ENCODE measurements at regions not wholly inside any gene's neighbourhood (a gene's known extent, or its start where the extent isn't known, plus 50 kb on each side); places are given as distances from the start of the nearest gene placed in this dataset.

DNA sequence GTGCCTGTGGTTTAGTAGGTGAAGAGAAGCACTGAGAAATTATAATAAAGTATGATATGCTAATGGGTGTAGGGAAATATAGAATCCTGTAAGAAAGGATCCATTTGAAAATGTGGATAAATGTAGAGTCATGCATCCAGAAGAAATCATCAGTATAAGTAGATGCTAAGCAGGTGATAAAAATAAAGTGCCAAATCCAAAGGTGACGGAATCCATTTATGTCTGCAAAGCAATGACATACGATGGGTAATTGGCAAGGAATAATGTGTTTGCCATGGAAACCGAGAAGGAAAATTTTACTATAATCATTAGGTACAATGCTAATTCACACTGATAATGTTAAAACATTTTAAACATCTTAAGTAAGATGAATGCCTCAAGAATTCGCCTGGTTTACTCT is 163.0 kb downstream of the OPN5 start:
- Histone ChIP-seq H3K9me3 (no peaks in the 10 kb centered on the region), H3K27me3 (no peaks in the 10 kb centered on the region), H3K27ac (no peak overlapping the region), H3K4me1 (no peaks in the 10 kb centered on the region), H3K36me3 (no peaks in the 10 kb centered on the region), H3K4me3 (no peak overlapping the region)
- WGBS (ENCODE audit: insufficient coverage, low coverage, low lambda C conversion rate, missing lambda C conversion rate) = 31% methylated on average over 4 of the region's 4 CpGs
- TF ChIP-seq, protein P1, sequence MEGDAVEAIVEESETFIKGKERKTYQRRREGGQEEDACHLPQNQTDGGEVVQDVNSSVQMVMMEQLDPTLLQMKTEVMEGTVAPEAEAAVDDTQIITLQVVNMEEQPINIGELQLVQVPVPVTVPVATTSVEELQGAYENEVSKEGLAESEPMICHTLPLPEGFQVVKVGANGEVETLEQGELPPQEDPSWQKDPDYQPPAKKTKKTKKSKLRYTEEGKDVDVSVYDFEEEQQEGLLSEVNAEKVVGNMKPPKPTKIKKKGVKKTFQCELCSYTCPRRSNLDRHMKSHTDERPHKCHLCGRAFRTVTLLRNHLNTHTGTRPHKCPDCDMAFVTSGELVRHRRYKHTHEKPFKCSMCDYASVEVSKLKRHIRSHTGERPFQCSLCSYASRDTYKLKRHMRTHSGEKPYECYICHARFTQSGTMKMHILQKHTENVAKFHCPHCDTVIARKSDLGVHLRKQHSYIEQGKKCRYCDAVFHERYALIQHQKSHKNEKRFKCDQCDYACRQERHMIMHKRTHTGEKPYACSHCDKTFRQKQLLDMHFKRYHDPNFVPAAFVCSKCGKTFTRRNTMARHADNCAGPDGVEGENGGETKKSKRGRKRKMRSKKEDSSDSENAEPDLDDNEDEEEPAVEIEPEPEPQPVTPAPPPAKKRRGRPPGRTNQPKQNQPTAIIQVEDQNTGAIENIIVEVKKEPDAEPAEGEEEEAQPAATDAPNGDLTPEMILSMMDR (IDR thresholded peaks at IDR 0.05) = no peak
- no peak for TF ChIP-seq POLR2A (IDR thresholded peaks at IDR 0.05)
- ATAC-seq = no peak
- DNase-seq = no peak
- intact Hi-C loops (cut with DNase I) = no loop called here

DNA sequence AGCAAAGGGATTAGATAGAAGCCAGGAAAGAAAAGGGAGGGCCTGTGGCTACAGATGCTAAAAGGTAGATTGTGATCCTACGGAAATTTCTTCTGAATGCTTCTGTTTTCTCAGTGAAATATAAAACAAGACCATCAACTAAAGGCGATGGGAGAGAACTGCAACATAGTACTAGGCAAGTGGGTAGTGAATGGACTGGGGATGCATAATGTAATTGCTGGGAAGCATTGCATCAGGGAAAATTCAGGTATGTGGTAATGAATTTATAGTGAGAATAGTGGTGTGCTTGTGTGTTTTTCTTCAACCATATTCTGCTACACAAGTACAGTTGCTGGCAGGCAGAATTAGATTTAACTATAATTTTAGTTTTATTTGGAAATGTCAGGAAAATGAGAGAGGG is 156.6 kb downstream of the OPN5 start:
- Histone ChIP-seq H3K9me3 (no peaks in the 10 kb centered on the region), H3K36me3 (no peaks in the 10 kb centered on the region), H3K27ac (no peak overlapping the region), H3K4me3 (no peak overlapping the region), H3K4me1 (no peaks in the 10 kb centered on the region), H3K27me3 (no peaks in the 10 kb centered on the region)
- no peak for TF ChIP-seq POLR2A (IDR thresholded peaks at IDR 0.05)
- TF ChIP-seq, protein P1 (IDR thresholded peaks at IDR 0.05) = no peak
- 60% methylated on average over 2 of the region's 2 CpGs for WGBS (ENCODE audit: insufficient coverage, low coverage, low lambda C conversion rate, missing lambda C conversion rate)
- intact Hi-C loops (cut with DNase I) = no loop called here
- DNase-seq (no peak), ATAC-seq (no peak)

DNA sequence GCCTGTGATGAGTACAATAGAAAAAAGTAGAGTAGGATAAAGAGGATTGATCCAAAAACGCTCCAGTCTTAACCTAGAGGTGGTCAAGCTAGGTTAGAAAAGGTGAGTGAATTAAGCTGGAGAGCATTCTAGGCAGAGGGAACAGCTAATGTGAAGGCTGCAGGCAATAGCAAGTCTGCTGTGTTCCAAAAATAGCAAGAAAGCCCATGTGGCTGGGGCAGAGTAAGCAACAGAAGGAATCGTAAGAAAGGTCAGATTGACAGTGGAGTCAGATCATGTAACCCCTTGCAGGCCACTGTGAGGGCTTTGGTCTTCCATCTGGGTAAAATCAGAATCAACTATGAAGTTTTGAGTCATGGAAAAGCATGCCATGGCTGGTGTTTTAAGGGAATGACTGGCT is 155.0 kb downstream of the OPN5 start:
- DNase-seq = no peak
- intact Hi-C loops (cut with DNase I) = no loop called here
- Histone ChIP-seq H3K4me3 (no peak overlapping the region), H3K36me3 (no peaks in the 10 kb centered on the region), H3K4me1 (no peaks in the 10 kb centered on the region), H3K27ac (no peak overlapping the region), H3K27me3 (no peaks in the 10 kb centered on the region), H3K9me3 (no peaks in the 10 kb centered on the region)
- no peak for ATAC-seq
- TF ChIP-seq, protein P1 (IDR thresholded peaks at IDR 0.05) = no peak
- TF ChIP-seq POLR2A (IDR thresholded peaks at IDR 0.05) = no peak
- 46% methylated on average over 2 of the region's 2 CpGs for WGBS (ENCODE audit: insufficient coverage, low coverage, low lambda C conversion rate, missing lambda C conversion rate)

DNA sequence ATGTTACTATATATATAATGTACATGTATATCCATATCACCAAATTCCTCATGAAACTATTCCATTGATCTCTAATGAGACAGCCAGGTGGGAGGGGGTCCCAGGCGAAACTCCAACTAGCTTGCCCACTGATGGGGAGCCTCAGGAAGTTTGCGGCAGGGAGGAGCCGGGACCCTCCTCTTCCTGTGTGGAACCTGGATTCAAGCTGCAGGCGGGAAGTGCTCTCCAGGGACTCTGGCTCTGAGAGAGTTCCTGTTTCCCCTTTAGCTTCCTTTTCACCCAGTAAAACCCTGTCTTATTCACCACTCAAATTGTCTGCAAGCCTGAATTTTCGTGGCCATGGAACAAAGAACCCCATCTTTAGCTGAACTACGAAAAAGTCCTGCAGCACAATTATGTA is 152.2 kb downstream of the OPN5 start:
- H3K4me3 ChIP-seq = no peak overlapping the region
- ATAC-seq (no peak), DNase-seq (no peak)
- no peaks in the 10 kb centered on the region for H3K4me1 ChIP-seq
- H3K9me3 ChIP-seq = no peaks in the 10 kb centered on the region
- no peak overlapping the region for H3K27ac ChIP-seq
- no peaks in the 10 kb centered on the region for H3K36me3 ChIP-seq
- intact Hi-C loops (cut with DNase I) = no loop called here
- H3K27me3 ChIP-seq = no peaks in the 10 kb centered on the region
- 20% methylated on average over 6 of the region's 6 CpGs for WGBS (ENCODE audit: insufficient coverage, low coverage, low lambda C conversion rate, missing lambda C conversion rate)
- TF ChIP-seq, protein P1 (IDR thresholded peaks at IDR 0.05) = no peak
- no peak for TF ChIP-seq POLR2A (IDR thresholded peaks at IDR 0.05)

DNA sequence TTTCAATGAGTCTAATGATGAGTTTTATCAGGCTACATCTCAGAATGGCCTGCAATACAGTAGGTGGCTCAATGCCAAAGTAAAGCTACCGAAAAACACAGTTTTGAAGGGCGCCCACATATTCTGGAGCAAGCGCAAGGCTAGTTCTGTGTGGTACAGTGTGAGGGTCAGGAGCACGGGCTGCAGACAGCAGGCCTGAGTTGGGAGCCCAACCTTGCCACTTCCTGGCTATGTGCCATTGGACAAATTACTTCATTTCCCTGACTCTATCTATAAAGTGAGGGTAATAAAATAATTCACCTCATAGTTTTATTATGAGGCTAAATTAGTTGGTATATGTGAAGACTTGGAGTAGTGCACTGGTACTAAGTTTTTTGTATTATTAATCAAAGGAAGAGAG is 150.7 kb downstream of the OPN5 start:
- intact Hi-C loops (cut with DNase I) = no loop called here
- Histone ChIP-seq H3K9me3 (no peaks in the 10 kb centered on the region), H3K27ac (no peak overlapping the region), H3K36me3 (no peaks in the 10 kb centered on the region), H3K4me1 (no peaks in the 10 kb centered on the region), H3K4me3 (no peak overlapping the region), H3K27me3 (no peaks in the 10 kb centered on the region)
- 53% methylated on average over 3 of the region's 4 CpGs for WGBS (ENCODE audit: insufficient coverage, low coverage, low lambda C conversion rate, missing lambda C conversion rate)
- DNase-seq = no peak
- TF ChIP-seq POLR2A (IDR thresholded peaks at IDR 0.05) = no peak
- TF ChIP-seq, protein P1 (IDR thresholded peaks at IDR 0.05) = no peak
- ATAC-seq = no peak
